GM12878 (cell line): ENCODE measurements at regions not wholly inside any gene's neighbourhood (a gene's known extent, or its start where the extent isn't known, plus 50 kb on each side); places are given as distances from the start of the nearest gene placed in this dataset.

ENCODE experiments used
- ATAC-seq: fragments of 200-7000 bp; cut with Tn5 transposase; 3 replicates; pipeline ENCODE4 v1.9.1; 2020; ENCODE audit warnings: mild to moderate bottlenecking, moderate library complexity
- BruUV-seq: library from RNA; stranded (reverse); fragments of 400-500 nt; replicated peaks from 2 replicates; lab custom pipeline; 2021; lab: Mats Ljungman, UMichigan
- CTCF ChIA-PET: fragments of 300-600 bp; sonication (Branson Sonifier 250); formaldehyde crosslinking; extraction: SDS; loops from one replicate; lab custom pipeline; 2021; ENCODE audit warnings: inconsistent platforms; lab: Yijun Ruan, JAX
- POLR2A ChIA-PET: fragments of 350-600 bp; formaldehyde crosslinking; extraction: SDS; loops from one replicate; lab custom pipeline; 2021; ENCODE audit warnings: inconsistent platforms; lab: Charles Lee
- RAD21 ChIA-PET: fragments of 300-600 bp; sonication (Branson Sonifier 250); formaldehyde crosslinking; loops from one replicate; lab custom pipeline; 2023; ENCODE audit warnings: antibody characterized with exemption; ENCODE audit not compliant: unreplicated experiment; lab: Charles Lee
- SMC1A ChIA-PET: fragments of 300-600 bp; sonication (Branson Sonifier 250); formaldehyde crosslinking; loops from one replicate; lab custom pipeline; 2023; ENCODE audit not compliant: unreplicated experiment, uncharacterized antibody; lab: Charles Lee
- DNase-seq: peaks from one replicate; pipeline ENCODE4 v3.0.0-alpha.2; 2011; ENCODE audit warnings: low read depth, low spot score
- FAIRE-seq: peaks from 3 replicates; lab custom pipeline; 2011; peaks lifted over from hg19 to GRCh38; lab: Jason Lieb, UNC
- H2AFZ ChIP-seq: 2 replicates; pipeline ENCODE4 v1.6.0; 2011; ENCODE audit warnings: low read depth, low read length, control low read depth; ENCODE audit not compliant: control insufficient read depth
- H3K27ac ChIP-seq: 2 replicates; pipeline ENCODE4 v1.5.1; 2011; ENCODE audit warnings: control low read depth; ENCODE audit not compliant: control insufficient read depth, insufficient read depth
- H3K27me3 ChIP-seq, 2 experiments: replicated peaks in 1 of 2; 2 replicates each; pipeline versions ENCODE4 v1.6.0 to v1.6.1; 2011; ENCODE audit warnings: low read length in 1 of 2; ENCODE audit not compliant: control insufficient read depth in 2 of 2, insufficient read depth in 2 of 2
- H3K36me3 ChIP-seq, 2 experiments: 2 replicates each; pipeline ENCODE4 v1.5.1; 2011; ENCODE audit warnings: low read length in 1 of 2; ENCODE audit not compliant: control insufficient read depth in 2 of 2, insufficient read depth in 2 of 2
- H3K4me1 ChIP-seq: 2 replicates; pipeline ENCODE4 v1.6.1; 2011; ENCODE audit warnings: mild to moderate bottlenecking, low read length, moderate library complexity, mixed read lengths; ENCODE audit not compliant: control insufficient read depth, insufficient read depth
- H3K4me2 ChIP-seq: 2 replicates; pipeline ENCODE4 v1.6.0; 2011; ENCODE audit warnings: control low read depth; ENCODE audit not compliant: control insufficient read depth, insufficient read depth
- H3K4me3 ChIP-seq: fragments of 200-600 bp; sonication (generic); 2 replicates; pipeline ENCODE4 v1.5.1; 2016
- H3K79me2 ChIP-seq: 2 replicates; pipeline ENCODE4 v1.6.0; 2011; ENCODE audit warnings: low read length; ENCODE audit not compliant: control insufficient read depth, insufficient read depth
- H3K9ac ChIP-seq: 2 replicates; pipeline ENCODE4 v1.8.0; 2011; ENCODE audit warnings: low read length, control low read depth, mixed read lengths; ENCODE audit not compliant: control insufficient read depth, insufficient read depth
- H3K9me3 ChIP-seq: replicated peaks from 3 replicates; pipeline ENCODE4 v1.5.1; 2011; ENCODE audit warnings: mild to moderate bottlenecking, low read length; ENCODE audit not compliant: control insufficient read depth, insufficient read depth
- H4K20me1 ChIP-seq: 2 replicates; pipeline ENCODE4 v1.6.0; 2011; ENCODE audit not compliant: control insufficient read depth, insufficient read depth
- ATF2 ChIP-seq: IDR thresholded peaks from 2 replicates; pipeline ENCODE4 v1.6.1; 2012; ENCODE audit warnings: low read length, inconsistent platforms
- ATF7 ChIP-seq: fragments of 450-650 bp; IDR thresholded peaks from 2 replicates; pipeline ENCODE4 v1.6.1; 2016; ENCODE audit warnings: low read depth, mild to moderate bottlenecking
- CREB1 ChIP-seq: IDR thresholded peaks from 2 replicates; pipeline ENCODE4 v1.6.1; 2012; ENCODE audit warnings: low read depth, mild to moderate bottlenecking, inconsistent platforms
- CREM ChIP-seq: IDR thresholded peaks from 2 replicates; pipeline ENCODE4 v1.6.1; 2014; ENCODE audit warnings: antibody characterized with exemption, low read depth
- FOS ChIP-seq: IDR thresholded peaks from 3 replicates; pipeline ENCODE4 v1.6.1; 2011; ENCODE audit warnings: borderline replicate concordance; ENCODE audit not compliant: insufficient read length; ENCODE audit errors: extremely low read depth
- IKZF1 ChIP-seq: fragments of 450-650 bp; conservative IDR thresholded peaks from 2 replicates; pipeline ENCODE4 v1.6.1; 2017; ENCODE audit warnings: antibody characterized with exemption, mild to moderate bottlenecking
- KDM1A ChIP-seq: fragments of 200-600 bp; sonication (generic); IDR thresholded peaks from 2 replicates; pipeline ENCODE4 v1.6.1; 2016; ENCODE audit warnings: borderline replicate concordance
- MLLT1 ChIP-seq: fragments of 450-650 bp; IDR thresholded peaks from 2 replicates; pipeline ENCODE4 v1.6.1; 2016; ENCODE audit warnings: mild to moderate bottlenecking
- NBN ChIP-seq: fragments of 450-650 bp; IDR thresholded peaks from 2 replicates; pipeline ENCODE4 v1.6.1; 2016
- PAX8 ChIP-seq: fragments of 450-650 bp; IDR thresholded peaks from 2 replicates; pipeline ENCODE4 v1.6.1; 2017; ENCODE audit warnings: mild to moderate bottlenecking, moderate library complexity
- POLR2AphosphoS5 ChIP-seq: IDR thresholded peaks from 2 replicates; pipeline ENCODE4 v1.6.1; 2011; ENCODE audit warnings: mild to moderate bottlenecking, low read length, inconsistent platforms
- RELA ChIP-seq: fragments of 450-650 bp; IDR thresholded peaks from 2 replicates; pipeline ENCODE4 v1.8.0; 2014; ENCODE audit warnings: borderline replicate concordance; ENCODE audit not compliant: partially characterized antibody
- TCF12 ChIP-seq: IDR thresholded peaks from 2 replicates; pipeline ENCODE4 v1.6.1; 2011; ENCODE audit warnings: low read depth, mild to moderate bottlenecking, low read length
- ZBED1 ChIP-seq: IDR thresholded peaks from 2 replicates; pipeline ENCODE4 v1.6.1; 2016; ENCODE audit warnings: borderline replicate concordance
- WGBS: methylation state at CpG from one replicate; pipeline ENCODE4 v1.1.6; 2016; ENCODE audit warnings: low lambda C conversion rate; ENCODE audit not compliant: insufficient replicate concordance, insufficient coverage; ENCODE audit errors: missing lambda C conversion rate; 5-methylcytosine and 5-hydroxymethylcytosine counted together
- in situ Hi-C: fragments of 300-500 bp; cut with MboI; formaldehyde crosslinking; loops from 9 replicates; pipeline ENCODE4 v1.14.3; 2018; ENCODE audit warnings: mixed read lengths
- intact Hi-C: fragments of 100-400 bp; cut with micrococcal nuclease; formaldehyde crosslinking; loops from one replicate; pipeline ENCODE4 v1.14.2; 2022; ENCODE audit not compliant: unreplicated experiment

GRCh38 chr11:10385696-10386095, 69.4 kb upstream of the AMPD3 start:
- Histone ChIP-seq H3K27me3 (0 out of 4 replicates have a peak, but pooled peaks cover 0 to 5% of the 10 kb centered on the region in 2 experiments), H3K27ac (no peak overlapping the region), H3K4me3 (no peak overlapping the region), H4K20me1 (no peaks in the 10 kb centered on the region), H3K9ac (no peak overlapping the region), H2AFZ (no peak overlapping the region), H3K4me1 (no peaks in the 10 kb centered on the region), H3K36me3 (no peaks in the 10 kb centered on the region), H3K79me2 (no peaks in the 10 kb centered on the region), H3K4me2 (no peak overlapping the region), H3K9me3 (no peaks in the 10 kb centered on the region; the same call in 2 of the 3 replicates)
- in situ Hi-C loops, result no loop called here
- ATAC-seq, result no peak
- ChIA-PET CTCF (no interaction called here), POLR2A (no interaction called here), RAD21 (no interaction called here), SMC1A (no interaction called here)
- intact Hi-C loops, result no loop called here
- 37% methylated on average over 6 of the region's 6 CpGs for WGBS
- TF ChIP-seq FOS (no peak), ATF7 (no peak), IKZF1 (no peak), ZBED1 (no peak), CREB1 (no peak), CREM (no peak), RELA (no peak), POLR2AphosphoS5 (no peak), KDM1A (no peak), ATF2 (no peak), PAX8 (no peak), NBN (no peak), TCF12 (no peak), MLLT1 (no peak)
- no peak for DNase-seq
- BruUV-seq, result no TSS peak
- no peak for FAIRE-seq
